Thyroid gland (tissue), 4 donors: ENCODE measurements at regions not wholly inside any gene's neighbourhood (a gene's known extent, or its start where the extent isn't known, plus 50 kb on each side); places are given as distances from the start of the nearest gene placed in this dataset.
"Not testable (repeated sequence)": the region's sequence is repeated elsewhere in the genome, so short reads cannot be mapped to it uniquely, and the experiment has no call there.

Experiments used
- DNase-seq, 2 donors: peaks; one replicate each; pipeline ENCODE4 v3.0.0-alpha.2; 2019
- H3K27ac ChIP-seq, 3 donors: fragments of 200-600 bp; sonication (generic); 1 replicate in 2 of 3; 2 replicates in 1 of 3; pipeline ENCODE4 v1.5.1; 2016 to 2019; ENCODE audit warnings: mild to moderate bottlenecking in 1 of 3, moderate library complexity in 1 of 3
- H3K27me3 ChIP-seq: fragments of 200-600 bp; sonication (generic); one replicate; pipeline ENCODE4 v1.5.1; 2019
- H3K36me3 ChIP-seq, 2 donors: fragments of 200-600 bp; sonication (generic); one replicate each; pipeline ENCODE4 v1.5.1; 2016 to 2019
- H3K4me1 ChIP-seq, 2 donors: fragments of 200-600 bp; sonication (generic); one replicate each; pipeline ENCODE4 v1.5.1; 2017 to 2019
- H3K4me3 ChIP-seq, 3 donors: fragments of 200-600 bp; sonication (generic); replicated peaks in 1 of 3; 1 replicate in 2 of 3; 2 replicates in 1 of 3; pipeline ENCODE4 v1.5.1; 2016; ENCODE audit warnings: mild to moderate bottlenecking in 1 of 3
- H3K9me3 ChIP-seq: fragments of 200-600 bp; sonication (generic); one replicate; pipeline ENCODE4 v1.5.1; 2017
- POLR2A ChIP-seq, 2 donors: fragments of 450-650 bp; IDR thresholded peaks; one replicate each; pipeline ENCODE4 v1.6.1; 2017; ENCODE audit warnings: antibody characterized with exemption in 2 of 2, mild to moderate bottlenecking in 2 of 2, moderate library complexity in 1 of 2
- WGBS, 2 donors: methylation state at CpG; one replicate each; pipeline ENCODE4 v1.1.5; 2017; 5-methylcytosine and 5-hydroxymethylcytosine counted together
- intact Hi-C: fragments of 100-400 bp; cut with DNase I; formaldehyde crosslinking; loops from one replicate; pipeline ENCODE4 v1.15.1; 2023
- TF ChIP-seq, protein P1 (sequence below), 6 experiments: fragments of 200-600 bp in 3 of 6; fragments of 450-650 bp in 3 of 6; sonication (generic) in 3 of 6; IDR thresholded peaks; one replicate each; pipeline ENCODE4 v1.5.1; 2016 to 2019; ENCODE audit warnings: antibody characterized with exemption in 6 of 6, mild to moderate bottlenecking in 2 of 6, inconsistent platforms in 1 of 6, moderate library complexity in 1 of 6

DNA sequence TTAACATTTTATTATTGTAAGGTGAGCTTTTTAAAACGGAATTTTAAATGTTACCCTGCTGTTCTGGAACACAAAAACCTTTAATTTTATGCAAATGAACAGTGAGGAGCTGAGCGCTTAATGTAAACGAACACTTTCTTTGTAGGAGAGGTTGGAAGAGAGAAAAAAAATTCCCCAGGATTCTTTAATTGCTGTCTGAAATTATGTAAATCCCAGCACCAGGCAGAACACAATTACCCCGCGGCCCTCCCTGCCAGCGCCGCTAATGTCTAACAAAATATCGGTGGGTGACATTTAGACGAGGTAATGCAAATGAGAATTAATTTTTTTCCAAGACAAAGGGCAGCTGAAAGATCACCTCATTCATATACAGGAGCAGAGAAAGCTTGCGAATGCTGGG, 143.4 kb upstream of the MVB12B start:
- TF ChIP-seq POLR2A (IDR thresholded peaks at IDR 0.05), result no peak
- DNase-seq, result no peak
- 70 to 74% methylated on average over 10 of the region's 10 CpGs for WGBS, 2 donors

DNA sequence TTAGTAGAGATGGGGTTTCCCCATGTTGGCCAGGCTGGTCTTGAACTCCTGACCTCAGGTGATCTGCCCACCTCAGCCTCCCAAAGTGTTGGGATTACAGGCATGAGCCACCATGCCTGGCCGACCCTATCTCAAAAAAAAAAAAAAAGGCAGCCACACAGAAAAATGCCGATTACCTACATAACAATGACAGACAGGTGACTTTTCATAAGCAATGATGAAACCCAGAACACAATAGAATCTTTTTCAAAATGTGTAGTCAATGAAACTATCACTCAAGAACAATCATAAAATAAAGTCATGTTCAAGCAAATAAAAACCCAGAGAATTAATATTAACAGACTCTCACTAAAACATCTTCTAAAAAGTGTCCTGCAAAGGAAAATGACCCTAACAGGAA, 135.6 kb upstream of the MVB12B start:
- H3K9me3 ChIP-seq, DNase-seq, H3K27ac ChIP-seq, intact Hi-C loops, H3K4me1 ChIP-seq, H3K4me3 ChIP-seq, H3K27me3 ChIP-seq, H3K36me3 ChIP-seq: not testable (repeated sequence)
- 92 to 93% methylated on average over 2 of the region's 2 CpGs for WGBS, 2 donors

More for the DNA sequence above, 143.4 kb upstream of the MVB12B start:
- intact Hi-C loops, result no loop called here
- Histone ChIP-seq H3K4me3 (no peak overlapping the region), H3K27ac (no peak overlapping the region), H3K9me3 (no peaks in the 10 kb centered on the region), H3K4me1 (no peaks in the 10 kb centered on the region), H3K36me3 (no peaks in the 10 kb centered on the region), H3K27me3 (no peaks in the 10 kb centered on the region)

DNA sequence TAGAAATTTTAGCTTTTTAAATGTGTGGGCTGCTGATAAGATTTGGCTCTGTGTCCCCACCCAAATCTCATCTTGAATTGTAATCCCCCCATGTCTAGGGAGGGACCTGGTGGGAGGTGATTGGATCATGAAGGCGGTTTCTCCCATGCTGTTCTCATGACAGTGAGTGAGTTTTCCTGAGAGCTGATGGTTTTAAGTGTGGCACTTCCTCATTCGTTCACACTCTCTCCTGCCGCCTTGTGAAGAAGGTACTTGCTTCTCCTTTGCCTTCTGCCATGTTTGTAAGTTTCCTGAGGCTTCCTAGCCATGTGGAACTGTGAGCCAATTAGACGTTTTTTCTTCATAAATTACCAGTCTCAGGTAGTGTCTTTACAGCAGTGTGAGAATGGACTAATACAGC, 127.8 kb upstream of the MVB12B start:
- no peaks in the 10 kb centered on the region for H3K9me3 ChIP-seq
- no peaks in the 10 kb centered on the region for H3K36me3 ChIP-seq
- 64 to 72% methylated on average over 4 of the region's 4 CpGs for WGBS, 2 donors
- no peaks in the 10 kb centered on the region for H3K27me3 ChIP-seq
- no peak for DNase-seq
- H3K4me1 ChIP-seq, result no peaks in the 10 kb centered on the region
- intact Hi-C loops, result no loop called here
- H3K4me3 ChIP-seq, result no peak overlapping the region
- no peak for TF ChIP-seq POLR2A (IDR thresholded peaks at IDR 0.05)
- TF ChIP-seq, protein P1, sequence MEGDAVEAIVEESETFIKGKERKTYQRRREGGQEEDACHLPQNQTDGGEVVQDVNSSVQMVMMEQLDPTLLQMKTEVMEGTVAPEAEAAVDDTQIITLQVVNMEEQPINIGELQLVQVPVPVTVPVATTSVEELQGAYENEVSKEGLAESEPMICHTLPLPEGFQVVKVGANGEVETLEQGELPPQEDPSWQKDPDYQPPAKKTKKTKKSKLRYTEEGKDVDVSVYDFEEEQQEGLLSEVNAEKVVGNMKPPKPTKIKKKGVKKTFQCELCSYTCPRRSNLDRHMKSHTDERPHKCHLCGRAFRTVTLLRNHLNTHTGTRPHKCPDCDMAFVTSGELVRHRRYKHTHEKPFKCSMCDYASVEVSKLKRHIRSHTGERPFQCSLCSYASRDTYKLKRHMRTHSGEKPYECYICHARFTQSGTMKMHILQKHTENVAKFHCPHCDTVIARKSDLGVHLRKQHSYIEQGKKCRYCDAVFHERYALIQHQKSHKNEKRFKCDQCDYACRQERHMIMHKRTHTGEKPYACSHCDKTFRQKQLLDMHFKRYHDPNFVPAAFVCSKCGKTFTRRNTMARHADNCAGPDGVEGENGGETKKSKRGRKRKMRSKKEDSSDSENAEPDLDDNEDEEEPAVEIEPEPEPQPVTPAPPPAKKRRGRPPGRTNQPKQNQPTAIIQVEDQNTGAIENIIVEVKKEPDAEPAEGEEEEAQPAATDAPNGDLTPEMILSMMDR (IDR thresholded peaks at IDR 0.05), result no peak
- no peak overlapping the region for H3K27ac ChIP-seq

DNA sequence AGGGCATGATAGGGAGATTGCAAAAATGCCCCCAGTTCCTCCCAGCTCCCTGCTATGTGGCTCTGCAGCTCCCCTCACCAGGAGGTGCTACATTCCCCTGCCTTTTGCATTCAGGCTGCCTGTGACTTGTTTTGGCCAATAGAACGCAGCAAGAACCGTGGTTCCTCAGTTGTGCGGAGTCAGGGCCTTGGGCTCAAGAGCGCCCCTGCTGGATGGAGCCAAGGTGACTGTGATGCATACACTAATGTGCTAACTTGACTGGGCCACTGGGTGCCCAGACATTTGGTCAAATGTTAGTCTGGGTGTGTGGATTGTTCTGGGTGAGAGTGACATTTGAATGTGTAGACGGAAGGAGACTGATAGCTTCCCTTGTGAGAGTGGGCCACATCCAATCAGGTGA, 123.3 kb upstream of the MVB12B start:
- Histone ChIP-seq H3K9me3 (no peaks in the 10 kb centered on the region), H3K4me1 (no peaks in the 10 kb centered on the region), H3K27me3 (no peaks in the 10 kb centered on the region), H3K4me3 (no peak overlapping the region), H3K36me3 (no peaks in the 10 kb centered on the region), H3K27ac (no peak overlapping the region)
- no peak for DNase-seq
- intact Hi-C loops, result no loop called here
- no peak for TF ChIP-seq POLR2A (IDR thresholded peaks at IDR 0.05)
- TF ChIP-seq, protein P1 (IDR thresholded peaks at IDR 0.05), result no peak
- 92 to 97% methylated on average over 4 to 5 of the region's 5 CpGs for WGBS, 2 donors

DNA sequence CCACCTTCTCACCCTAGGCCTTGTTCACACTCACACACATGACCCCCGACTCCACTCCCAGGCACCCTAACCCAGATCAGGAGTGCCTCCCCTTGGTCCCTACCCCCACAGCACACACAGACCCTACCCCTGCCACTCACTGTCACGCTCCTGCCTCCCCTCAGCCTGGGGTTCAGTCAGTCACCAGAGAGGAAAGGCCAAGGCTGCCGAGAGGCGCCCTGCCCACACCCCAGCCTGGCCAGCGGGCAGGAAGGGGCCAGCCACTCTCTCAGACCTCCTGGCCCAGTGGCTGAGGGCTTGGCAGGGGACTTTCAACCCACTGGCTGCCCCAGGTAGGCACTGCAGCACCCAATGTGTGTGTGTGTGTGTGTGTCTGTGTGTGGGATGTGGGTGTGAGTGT, 122.4 kb upstream of the MVB12B start:
- Histone ChIP-seq H3K9me3 (no peaks in the 10 kb centered on the region), H3K27me3 (no peaks in the 10 kb centered on the region), H3K4me1 (no peaks in the 10 kb centered on the region), H3K4me3 (no peak overlapping the region), H3K27ac (no peak overlapping the region), H3K36me3 (no peaks in the 10 kb centered on the region)
- WGBS, 2 donors, result 92 to 94% methylated on average over 2 to 5 of the region's 5 CpGs
- intact Hi-C loops, result no loop called here
- TF ChIP-seq, protein P1 (IDR thresholded peaks at IDR 0.05), result no peak
- TF ChIP-seq POLR2A (IDR thresholded peaks at IDR 0.05), result no peak
- no peak for DNase-seq

DNA sequence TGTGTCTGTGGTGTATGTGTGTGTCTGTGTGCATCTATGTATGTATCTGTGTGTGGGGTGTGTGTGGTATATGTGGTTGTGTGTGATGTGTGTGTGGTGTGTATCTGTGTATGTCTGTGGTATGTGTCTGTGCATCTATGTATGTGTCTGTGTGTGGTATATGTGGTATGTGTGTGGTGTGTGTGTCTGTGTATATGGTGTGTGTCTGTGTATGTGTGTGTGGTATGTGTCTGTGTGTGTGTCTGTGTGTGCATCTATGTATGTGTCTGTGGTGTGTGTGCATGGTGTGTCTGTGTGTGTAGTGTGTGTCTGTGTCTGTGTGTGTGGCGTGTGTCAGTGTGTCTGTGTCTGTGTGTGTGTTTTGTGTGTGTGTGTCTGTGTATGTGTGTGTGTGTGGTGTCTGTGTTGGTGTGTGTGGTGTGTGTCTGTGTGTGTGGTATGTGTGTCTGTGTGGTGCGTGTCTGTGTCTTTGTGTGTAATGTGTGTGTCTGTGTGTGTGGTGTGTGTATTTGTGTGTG, 121.9 kb upstream of the MVB12B start:
- intact Hi-C loops, result no loop called here
- Histone ChIP-seq H3K27ac (no peak overlapping the region), H3K9me3 (no peaks in the 10 kb centered on the region), H3K4me1 (no peaks in the 10 kb centered on the region), H3K27me3 (no peaks in the 10 kb centered on the region), H3K36me3 (no peaks in the 10 kb centered on the region), H3K4me3 (no peak overlapping the region)
- 94 to 96% methylated on average over 2 of the region's 2 CpGs for WGBS, 2 donors
- DNase-seq, result no peak
- TF ChIP-seq, protein P1 (IDR thresholded peaks at IDR 0.05), result no peak
- no peak for TF ChIP-seq POLR2A (IDR thresholded peaks at IDR 0.05)
